BJ (cell line): ENCODE measurements at regions not wholly inside any gene's neighbourhood (a gene's known extent, or its start where the extent isn't known, plus 50 kb on each side); places are given as distances from the start of the nearest gene placed in this dataset.

Experiments
- CTCF ChIA-PET: fragments of 350-600 bp; formaldehyde crosslinking; extraction: SDS; loops from one replicate; lab custom pipeline; 2021; ENCODE audit warnings: antibody characterized with exemption, inconsistent platforms; lab: Yijun Ruan, JAX
- POLR2A ChIA-PET: fragments of 300-600 bp; sonication (Branson Sonifier 250); formaldehyde crosslinking; extraction: SDS; loops from one replicate; lab custom pipeline; 2021; ENCODE audit warnings: antibody characterized with exemption; lab: Charles Lee
- DNase-seq: peaks from one replicate; pipeline ENCODE4 v3.0.0-alpha.2; 2011; ENCODE audit warnings: low read depth
- H3K27me3 ChIP-seq: 2 replicates; pipeline ENCODE4 v1.6.0; 2011; ENCODE audit warnings: low read length; ENCODE audit not compliant: control insufficient read depth, insufficient read depth
- H3K36me3 ChIP-seq: 2 replicates; pipeline ENCODE4 v1.5.1; 2011; ENCODE audit warnings: low read length; ENCODE audit not compliant: control insufficient read depth, insufficient read depth
- H3K4me3 ChIP-seq: 2 replicates; pipeline ENCODE4 v1.5.1; 2011; ENCODE audit warnings: low read depth, mild to moderate bottlenecking, control low read depth, low read length
- TF ChIP-seq, protein P1 (sequence below): IDR thresholded peaks from 2 replicates; pipeline ENCODE4 v1.5.1; 2011; ENCODE audit warnings: low read depth, mild to moderate bottlenecking, control low read depth, inconsistent platforms, low read length, moderate library complexity; ENCODE audit not compliant: insufficient read depth

DNA sequence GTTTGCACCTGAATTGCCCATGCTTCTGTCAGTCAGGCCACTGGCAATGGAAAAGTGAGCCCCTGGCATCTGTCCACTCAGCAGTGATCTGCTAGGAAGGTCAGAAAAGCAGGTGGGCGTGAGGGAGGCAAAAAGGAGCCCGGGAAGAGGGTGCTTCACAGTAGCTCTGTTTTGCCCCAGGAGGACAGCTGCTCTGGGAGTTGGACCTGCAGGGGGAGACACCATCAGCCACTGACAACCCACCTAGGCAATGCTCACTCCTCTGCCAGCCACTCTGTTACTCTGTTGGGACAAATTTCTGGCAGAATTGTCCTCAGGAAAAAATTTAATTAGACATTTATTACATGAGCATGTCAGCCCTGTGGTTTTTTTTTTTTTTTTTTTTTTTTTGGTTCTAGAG, 146.4 kb downstream of the LRIG2 start:
- CTCF ChIA-PET: interaction anchor here (0.6 kb wide), 1 partner anchor 96 kb away, joined by 3 read pairs; no protein-coding TSS in a partner anchor
- TF ChIP-seq, protein P1, sequence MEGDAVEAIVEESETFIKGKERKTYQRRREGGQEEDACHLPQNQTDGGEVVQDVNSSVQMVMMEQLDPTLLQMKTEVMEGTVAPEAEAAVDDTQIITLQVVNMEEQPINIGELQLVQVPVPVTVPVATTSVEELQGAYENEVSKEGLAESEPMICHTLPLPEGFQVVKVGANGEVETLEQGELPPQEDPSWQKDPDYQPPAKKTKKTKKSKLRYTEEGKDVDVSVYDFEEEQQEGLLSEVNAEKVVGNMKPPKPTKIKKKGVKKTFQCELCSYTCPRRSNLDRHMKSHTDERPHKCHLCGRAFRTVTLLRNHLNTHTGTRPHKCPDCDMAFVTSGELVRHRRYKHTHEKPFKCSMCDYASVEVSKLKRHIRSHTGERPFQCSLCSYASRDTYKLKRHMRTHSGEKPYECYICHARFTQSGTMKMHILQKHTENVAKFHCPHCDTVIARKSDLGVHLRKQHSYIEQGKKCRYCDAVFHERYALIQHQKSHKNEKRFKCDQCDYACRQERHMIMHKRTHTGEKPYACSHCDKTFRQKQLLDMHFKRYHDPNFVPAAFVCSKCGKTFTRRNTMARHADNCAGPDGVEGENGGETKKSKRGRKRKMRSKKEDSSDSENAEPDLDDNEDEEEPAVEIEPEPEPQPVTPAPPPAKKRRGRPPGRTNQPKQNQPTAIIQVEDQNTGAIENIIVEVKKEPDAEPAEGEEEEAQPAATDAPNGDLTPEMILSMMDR: peak; percentile 35

DNA sequence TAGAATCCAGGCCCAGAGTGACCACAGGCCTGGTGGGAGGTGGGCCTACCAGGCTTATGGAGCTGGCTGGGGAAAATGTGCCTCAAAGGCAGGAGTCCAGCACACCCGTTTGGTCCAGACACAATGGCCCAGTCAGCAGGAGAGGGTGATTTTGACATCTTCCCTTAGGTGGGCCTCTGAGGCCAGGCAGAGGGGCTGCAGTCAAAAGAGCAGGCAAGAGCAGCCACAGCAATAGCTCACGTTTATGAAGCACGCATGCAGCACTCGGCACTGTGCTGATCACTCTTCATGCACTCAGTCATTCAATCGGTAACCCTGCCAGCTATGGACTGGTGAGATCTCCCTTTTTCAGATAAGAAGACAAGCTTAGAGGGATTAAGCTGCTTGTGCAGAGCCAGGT, 146.8 kb downstream of the LRIG2 start:
- TF ChIP-seq, protein P1: no peak
- ChIA-PET CTCF (interaction anchor here (0.6 to 0.8 kb wide), 3 partner anchors 18 to 445 kb away, joined by 3 read pairs; no protein-coding TSS in a partner anchor), POLR2A (no interaction called here)

More for the DNA sequence above, 146.4 kb downstream of the LRIG2 start:
- Histone ChIP-seq H3K4me3 (no peak overlapping the region), H3K36me3 (no peaks in the 10 kb centered on the region), H3K27me3 (no peaks in the 10 kb centered on the region; the same call in 1 of the 2 replicates)
- POLR2A ChIA-PET: no interaction called here
- DNase-seq: no peak

DNA sequence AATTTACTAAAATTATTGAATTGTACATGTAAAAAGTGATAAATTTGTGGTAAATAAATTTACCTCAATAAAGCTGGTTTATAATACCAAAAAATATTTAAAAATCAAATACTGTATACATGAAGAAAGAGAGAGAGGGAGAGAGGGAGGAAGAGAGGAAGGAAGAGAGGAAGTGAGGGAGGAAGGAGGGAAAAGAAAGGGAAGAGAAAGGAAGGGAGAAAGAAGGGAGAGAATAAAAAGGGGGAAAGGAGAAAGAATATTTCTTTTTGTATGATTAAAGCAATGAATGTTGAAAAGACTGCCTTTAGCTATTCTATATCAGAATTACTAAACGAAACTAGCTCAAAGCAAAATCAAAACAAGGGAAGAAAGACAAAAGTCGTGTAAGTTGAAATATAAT, 150.0 kb downstream of the LRIG2 start:
- CTCF ChIA-PET: interaction anchor here (0.6 to 0.9 kb wide), 2 partner anchors 9 to 51 kb away, joined by 3 read pairs; no protein-coding TSS in a partner anchor
- DNase-seq: no peak
- no peak overlapping the region for H3K4me3 ChIP-seq
- TF ChIP-seq, protein P1: no peak
- no peaks in the 10 kb centered on the region for H3K27me3 ChIP-seq
- POLR2A ChIA-PET: no interaction called here
- H3K36me3 ChIP-seq: no peaks in the 10 kb centered on the region

More for the DNA sequence above, 146.8 kb downstream of the LRIG2 start:
- Histone ChIP-seq H3K27me3 (no peaks in the 10 kb centered on the region; the same call in 1 of the 2 replicates), H3K36me3 (no peaks in the 10 kb centered on the region), H3K4me3 (no peak overlapping the region)
- DNase-seq: no peak

DNA sequence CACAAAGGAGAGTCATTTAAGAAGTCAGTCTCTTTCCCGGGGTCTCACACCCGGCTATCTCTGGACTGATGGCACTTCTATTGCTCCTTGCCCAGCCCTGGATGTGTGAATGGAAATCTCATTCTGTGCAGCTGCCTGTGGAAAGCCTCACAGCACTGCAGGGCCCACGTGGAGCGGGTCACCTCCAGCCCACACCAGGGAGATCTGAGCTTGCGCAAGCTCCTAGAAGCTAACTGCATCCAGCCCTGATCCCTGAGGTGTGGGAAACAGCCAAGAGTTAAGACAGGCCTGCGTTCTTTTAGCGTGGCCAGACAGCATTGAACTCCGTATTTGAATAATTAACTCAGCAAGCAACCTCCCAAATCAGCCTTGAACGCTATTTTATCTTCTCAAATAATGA, 150.5 kb downstream of the LRIG2 start:
- ChIA-PET CTCF (no interaction called here), POLR2A (no interaction called here)
- DNase-seq: no peak
- no peaks in the 10 kb centered on the region for H3K36me3 ChIP-seq
- H3K4me3 ChIP-seq: no peak overlapping the region
- TF ChIP-seq, protein P1: no peak
- H3K27me3 ChIP-seq: no peaks in the 10 kb centered on the region

DNA sequence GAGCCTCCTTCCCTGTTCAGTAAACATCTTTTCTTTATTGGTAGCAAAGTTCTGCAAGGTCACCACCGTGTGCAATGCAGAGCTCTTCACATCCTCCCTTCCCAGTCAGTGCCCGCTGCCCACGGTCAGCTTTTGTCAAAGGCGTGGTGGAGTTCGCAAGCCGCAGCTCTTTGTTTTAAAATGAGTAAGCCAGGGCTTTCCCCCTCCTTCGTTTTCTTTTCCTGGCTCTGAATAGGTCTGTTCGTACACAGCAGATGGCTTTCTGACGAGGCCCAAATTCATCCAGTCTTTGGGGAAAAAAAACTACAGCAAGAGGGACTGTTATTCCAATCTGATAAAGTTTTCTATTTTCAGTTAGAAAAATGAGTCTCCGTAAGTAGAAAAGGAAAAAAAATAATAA, 153.2 kb downstream of the LRIG2 start:
- TF ChIP-seq, protein P1: no peak
- no peaks in the 10 kb centered on the region for H3K36me3 ChIP-seq
- ChIA-PET CTCF (interaction anchor here (0.6 kb wide), 1 partner anchor 15 kb away, joined by 3 read pairs; no protein-coding TSS in a partner anchor), POLR2A (no interaction called here)
- H3K27me3 ChIP-seq: no peaks in the 10 kb centered on the region
- no peak for DNase-seq
- no peak overlapping the region for H3K4me3 ChIP-seq
